ENCODE measurements at regions not wholly inside any gene's neighbourhood (a gene's known extent, or its start where the extent isn't known, plus 50 kb on each side); places are given as distances from the start of the nearest gene placed in this dataset.

GRCh38 chr1:209219791-209220524 is 363.6 kb upstream of the CAMK1G start (continued):
- TF ChIP-seq, protein P1, sequence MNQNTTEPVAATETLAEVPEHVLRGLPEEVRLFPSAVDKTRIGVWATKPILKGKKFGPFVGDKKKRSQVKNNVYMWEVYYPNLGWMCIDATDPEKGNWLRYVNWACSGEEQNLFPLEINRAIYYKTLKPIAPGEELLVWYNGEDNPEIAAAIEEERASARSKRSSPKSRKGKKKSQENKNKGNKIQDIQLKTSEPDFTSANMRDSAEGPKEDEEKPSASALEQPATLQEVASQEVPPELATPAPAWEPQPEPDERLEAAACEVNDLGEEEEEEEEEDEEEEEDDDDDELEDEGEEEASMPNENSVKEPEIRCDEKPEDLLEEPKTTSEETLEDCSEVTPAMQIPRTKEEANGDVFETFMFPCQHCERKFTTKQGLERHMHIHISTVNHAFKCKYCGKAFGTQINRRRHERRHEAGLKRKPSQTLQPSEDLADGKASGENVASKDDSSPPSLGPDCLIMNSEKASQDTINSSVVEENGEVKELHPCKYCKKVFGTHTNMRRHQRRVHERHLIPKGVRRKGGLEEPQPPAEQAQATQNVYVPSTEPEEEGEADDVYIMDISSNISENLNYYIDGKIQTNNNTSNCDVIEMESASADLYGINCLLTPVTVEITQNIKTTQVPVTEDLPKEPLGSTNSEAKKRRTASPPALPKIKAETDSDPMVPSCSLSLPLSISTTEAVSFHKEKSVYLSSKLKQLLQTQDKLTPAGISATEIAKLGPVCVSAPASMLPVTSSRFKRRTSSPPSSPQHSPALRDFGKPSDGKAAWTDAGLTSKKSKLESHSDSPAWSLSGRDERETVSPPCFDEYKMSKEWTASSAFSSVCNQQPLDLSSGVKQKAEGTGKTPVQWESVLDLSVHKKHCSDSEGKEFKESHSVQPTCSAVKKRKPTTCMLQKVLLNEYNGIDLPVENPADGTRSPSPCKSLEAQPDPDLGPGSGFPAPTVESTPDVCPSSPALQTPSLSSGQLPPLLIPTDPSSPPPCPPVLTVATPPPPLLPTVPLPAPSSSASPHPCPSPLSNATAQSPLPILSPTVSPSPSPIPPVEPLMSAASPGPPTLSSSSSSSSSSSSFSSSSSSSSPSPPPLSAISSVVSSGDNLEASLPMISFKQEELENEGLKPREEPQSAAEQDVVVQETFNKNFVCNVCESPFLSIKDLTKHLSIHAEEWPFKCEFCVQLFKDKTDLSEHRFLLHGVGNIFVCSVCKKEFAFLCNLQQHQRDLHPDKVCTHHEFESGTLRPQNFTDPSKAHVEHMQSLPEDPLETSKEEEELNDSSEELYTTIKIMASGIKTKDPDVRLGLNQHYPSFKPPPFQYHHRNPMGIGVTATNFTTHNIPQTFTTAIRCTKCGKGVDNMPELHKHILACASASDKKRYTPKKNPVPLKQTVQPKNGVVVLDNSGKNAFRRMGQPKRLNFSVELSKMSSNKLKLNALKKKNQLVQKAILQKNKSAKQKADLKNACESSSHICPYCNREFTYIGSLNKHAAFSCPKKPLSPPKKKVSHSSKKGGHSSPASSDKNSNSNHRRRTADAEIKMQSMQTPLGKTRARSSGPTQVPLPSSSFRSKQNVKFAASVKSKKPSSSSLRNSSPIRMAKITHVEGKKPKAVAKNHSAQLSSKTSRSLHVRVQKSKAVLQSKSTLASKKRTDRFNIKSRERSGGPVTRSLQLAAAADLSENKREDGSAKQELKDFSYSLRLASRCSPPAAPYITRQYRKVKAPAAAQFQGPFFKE (tag by site-specific recombination; IDR thresholded peaks at IDR 0.05; ENCODE audit: borderline replicate concordance), result no peak
- TF ChIP-seq ZNF292 (tag by site-specific recombination; IDR thresholded peaks at IDR 0.05; ENCODE audit: borderline replicate concordance, low read depth), result no peak
- TF ChIP-seq BCL11B (tag by site-specific recombination; IDR thresholded peaks at IDR 0.05; ENCODE audit: low read depth), result no peak
- TF ChIP-seq ZSCAN18 (tag by site-specific recombination; IDR thresholded peaks at IDR 0.05), result no peak
- TF ChIP-seq, protein P2, sequence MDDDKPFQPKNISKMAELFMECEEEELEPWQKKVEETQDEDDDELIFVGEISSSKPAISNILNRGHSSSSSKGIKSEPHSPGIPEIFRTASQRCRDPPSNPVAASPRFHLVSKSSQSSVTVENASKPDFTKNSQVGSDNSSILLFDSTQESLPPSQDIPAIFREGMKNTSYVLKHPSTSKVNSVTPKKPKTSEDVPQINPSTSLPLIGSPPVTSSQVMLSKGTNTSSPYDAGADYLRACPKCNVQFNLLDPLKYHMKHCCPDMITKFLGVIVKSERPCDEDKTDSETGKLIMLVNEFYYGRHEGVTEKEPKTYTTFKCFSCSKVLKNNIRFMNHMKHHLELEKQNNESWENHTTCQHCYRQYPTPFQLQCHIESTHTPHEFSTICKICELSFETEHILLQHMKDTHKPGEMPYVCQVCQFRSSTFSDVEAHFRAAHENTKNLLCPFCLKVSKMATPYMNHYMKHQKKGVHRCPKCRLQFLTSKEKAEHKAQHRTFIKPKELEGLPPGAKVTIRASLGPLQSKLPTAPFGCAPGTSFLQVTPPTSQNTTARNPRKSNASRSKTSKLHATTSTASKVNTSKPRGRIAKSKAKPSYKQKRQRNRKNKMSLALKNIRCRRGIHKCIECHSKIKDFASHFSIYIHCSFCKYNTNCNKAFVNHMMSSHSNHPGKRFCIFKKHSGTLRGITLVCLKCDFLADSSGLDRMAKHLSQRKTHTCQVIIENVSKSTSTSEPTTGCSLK (tag by site-specific recombination; IDR thresholded peaks at IDR 0.05), result no peak
- no peak for TF ChIP-seq ZNF658 (tag by site-specific recombination; IDR thresholded peaks at IDR 0.05)
- TF ChIP-seq ZNF184 (tag by site-specific recombination; IDR thresholded peaks at IDR 0.05), result no peak
- no peak for TF ChIP-seq KLF10 (tag by site-specific recombination; IDR thresholded peaks at IDR 0.05)
- no peak for TF ChIP-seq ZNF155 (tag by site-specific recombination; IDR thresholded peaks at IDR 0.05)

- Histone ChIP-seq H3K27ac (ENCODE audit: extremely low read depth, low read depth, low read length) (no peak overlapping the region), H3K36me3 (ENCODE audit: control insufficient read depth in 2 of 2, insufficient read depth in 1 of 2, low read length in 2 of 2) (no peaks in the 10 kb centered on the region), H3K4me3 (ENCODE audit: low read depth, low read length) (no peak overlapping the region), H3K9me3 (ENCODE audit: control insufficient read depth, insufficient read depth, low read depth, low read length) (no peaks in the 10 kb centered on the region), H3K4me1 (ENCODE audit: control insufficient read depth, insufficient read depth, low read length) (no peaks in the 10 kb centered on the region)
- POLR2A ChIA-PET, result no interaction called here
- CTCF ChIA-PET, result interaction anchor here (0.7 kb wide), 1 partner anchor 600 kb away, joined by 4 read pairs; no protein-coding TSS in a partner anchor
- TF ChIP-seq TCF7L2 (IDR thresholded peaks at IDR 0.05; ENCODE audit: borderline replicate concordance, low read depth, low read length) (no peak), ZFP3 (tag by site-specific recombination; IDR thresholded peaks at IDR 0.05; ENCODE audit: low read depth) (no peak), SETDB1 (IDR thresholded peaks at IDR 0.05; ENCODE audit: insufficient read length, low read length) (no peak), IKZF3 (tag by site-specific recombination; IDR thresholded peaks at IDR 0.05) (no peak), ZNF518A (tag by site-specific recombination; conservative IDR thresholded peaks at IDR 0.05; ENCODE audit: low read depth) (no peak), ZNF202 (tag by site-specific recombination; IDR thresholded peaks at IDR 0.05; ENCODE audit: borderline replicate concordance) (no peak), SP7 (tag by site-specific recombination; IDR thresholded peaks at IDR 0.05) (no peak), ZNF423 (tag by site-specific recombination; IDR thresholded peaks at IDR 0.05) (no peak), HOXA7 (CRISPR knock-in tag; IDR thresholded peaks at IDR 0.05; ENCODE audit: borderline replicate concordance) (no peak), GFI1B (tag by site-specific recombination; IDR thresholded peaks at IDR 0.05) (no peak), HOXC10 (CRISPR knock-in tag; IDR thresholded peaks at IDR 0.05) (no peak), FEZF1 (tag by site-specific recombination; IDR thresholded peaks at IDR 0.05) (no peak), MZF1 (tag by site-specific recombination; IDR thresholded peaks at IDR 0.05; ENCODE audit: borderline replicate concordance) (no peak)
Measured at GRCh38 chr1:209222826-209223225, 360.7 kb upstream of the CAMK1G start.
